ENCODE measurements at regions not wholly inside any gene's neighbourhood (a gene's known extent, or its start where the extent isn't known, plus 50 kb on each side); places are given as distances from the start of the nearest gene placed in this dataset.

DNA sequence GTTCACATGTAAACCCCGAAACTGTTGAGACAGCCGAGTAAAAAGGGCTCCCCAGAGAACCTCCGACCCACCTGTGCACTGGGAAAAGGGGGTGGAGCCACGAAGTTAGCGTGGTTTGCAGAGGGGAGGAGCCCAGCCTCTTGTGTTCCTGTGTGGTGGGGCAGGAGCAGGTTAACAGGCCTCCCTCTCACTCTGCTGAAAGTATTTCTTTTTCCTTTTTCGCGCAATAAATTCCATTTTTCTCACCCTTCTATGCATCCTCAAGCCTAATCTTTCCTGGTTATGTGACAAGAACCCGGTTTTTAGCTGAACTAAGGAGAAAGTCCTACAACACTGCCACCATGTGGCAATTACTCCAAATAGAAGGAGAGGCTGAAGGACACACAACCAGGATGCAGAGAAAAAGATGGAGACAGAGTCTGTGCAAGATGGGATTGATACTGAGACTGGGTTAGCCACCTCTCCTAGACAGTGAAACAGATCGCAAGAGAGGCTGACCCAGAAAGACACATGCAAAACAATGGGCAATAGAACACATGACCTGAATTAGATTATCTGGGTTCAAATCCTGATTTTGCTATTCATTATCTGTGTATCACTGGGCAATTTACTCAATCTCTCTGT lies 168.7 kb upstream of the PRSS16 start:
- peak overlapping the region; percentile 34 for H3K4me3 ChIP-seq (replicated peaks; ENCODE audit: low read depth, low read length)
- peak; percentile 81 for DNase-seq (ENCODE audit: low read depth)
- TF ChIP-seq CTCF (IDR thresholded peaks at IDR 0.05; ENCODE audit: low read length, missing control alignments) = peak; percentile 77

GRCh38 chr6:27081188-27081587 lies 166.3 kb upstream of the PRSS16 start:
- TF ChIP-seq CTCF (IDR thresholded peaks at IDR 0.05; ENCODE audit: low read length, missing control alignments) = no peak
- DNase-seq (ENCODE audit: low read depth) = no peak
- H3K4me3 ChIP-seq (replicated peaks; ENCODE audit: low read depth, low read length) = no peak overlapping the region

- DNase-seq (ENCODE audit: low read depth) = no peak
These were observed 165.6 kb upstream of the PRSS16 start for GRCh38 chr6:27081931-27082330.

GRCh38 chr6:27088068-27088467 lies 159.4 kb upstream of the PRSS16 start:
- no peak for DNase-seq (ENCODE audit: low read depth)
- no peak overlapping the region for H3K4me3 ChIP-seq (replicated peaks; ENCODE audit: low read depth, low read length)
- no peak for TF ChIP-seq CTCF (IDR thresholded peaks at IDR 0.05; ENCODE audit: low read length, missing control alignments)

More at GRCh38 chr6:27081931-27082330, 165.6 kb upstream of the PRSS16 start:
- no peak overlapping the region for H3K4me3 ChIP-seq (replicated peaks; ENCODE audit: low read depth, low read length)
- TF ChIP-seq CTCF (IDR thresholded peaks at IDR 0.05; ENCODE audit: low read length, missing control alignments) = no peak

DNA sequence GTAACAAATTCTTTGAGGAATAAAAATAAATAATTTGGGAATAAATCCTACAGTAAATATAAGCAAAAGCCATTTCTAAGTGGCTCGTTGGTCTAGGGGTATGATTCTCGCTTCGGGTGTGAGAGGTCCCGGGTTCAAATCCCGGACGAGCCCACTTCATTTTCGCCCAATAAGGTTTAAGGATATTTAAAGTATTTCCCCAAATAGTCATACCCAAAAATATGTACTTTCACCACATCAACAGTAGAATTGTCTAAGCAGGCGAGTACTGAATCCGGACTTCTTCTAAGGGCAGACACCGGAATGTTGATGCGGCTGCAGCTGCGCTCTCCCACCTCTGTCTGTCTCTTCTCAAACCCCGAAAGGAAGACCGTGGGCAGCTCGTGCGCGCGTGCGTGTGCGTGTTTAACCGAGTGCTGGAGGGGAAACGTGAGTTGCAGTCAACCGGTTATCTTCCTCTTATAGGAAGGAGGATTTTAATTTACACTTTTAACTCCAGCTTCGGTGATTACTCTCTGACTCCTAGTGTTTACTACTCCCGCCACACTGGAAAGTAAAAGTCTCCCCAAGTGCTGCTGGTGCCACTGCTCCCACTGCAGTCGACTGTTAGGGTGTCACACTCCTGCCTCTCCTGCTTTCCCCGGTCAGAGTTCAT lies 155.7 kb upstream of the PRSS16 start:
- H3K4me3 ChIP-seq (replicated peaks; ENCODE audit: low read depth, low read length) = peak overlapping the region; percentile 51
- TF ChIP-seq CTCF (IDR thresholded peaks at IDR 0.05; ENCODE audit: low read length, missing control alignments) = no peak
- peak; percentile 88 for DNase-seq (ENCODE audit: low read depth)

DNA sequence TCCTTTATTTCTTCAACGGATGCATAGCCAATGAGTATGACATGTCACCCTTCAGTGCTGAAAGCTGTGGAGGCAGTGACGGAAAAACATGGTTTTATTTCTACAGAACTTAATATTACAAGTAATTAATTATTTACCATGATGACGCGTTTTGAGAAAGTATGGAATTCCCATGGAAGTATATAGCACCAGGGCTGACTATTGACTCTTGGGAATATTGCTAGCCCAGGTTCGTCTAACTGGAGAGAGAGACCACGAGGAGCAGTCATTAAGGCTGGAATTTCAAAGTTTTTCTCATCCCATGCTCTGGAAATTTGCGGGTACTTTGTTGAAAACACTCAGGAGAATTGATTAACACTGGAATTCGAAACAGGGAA lies 155.2 kb upstream of the PRSS16 start:
- no peak for TF ChIP-seq CTCF (IDR thresholded peaks at IDR 0.05; ENCODE audit: low read length, missing control alignments)
- no peak for DNase-seq (ENCODE audit: low read depth)
- peak overlapping the region; percentile 51 for H3K4me3 ChIP-seq (replicated peaks; ENCODE audit: low read depth, low read length)

GRCh38 chr6:27095914-27096313 lies 151.6 kb upstream of the PRSS16 start:
- DNase-seq (ENCODE audit: low read depth) = no peak
- no peak overlapping the region for H3K4me3 ChIP-seq (replicated peaks; ENCODE audit: low read depth, low read length)
- TF ChIP-seq CTCF (IDR thresholded peaks at IDR 0.05; ENCODE audit: low read length, missing control alignments) = no peak
